Coronary artery (tissue), 2 donors: ENCODE measurements at regions not wholly inside any gene's neighbourhood (a gene's known extent, or its start where the extent isn't known, plus 50 kb on each side); places are given as distances from the start of the nearest gene placed in this dataset.

Source experiments
- DNase-seq: peaks from one replicate; pipeline ENCODE4 v3.0.0-alpha.2; 2017; ENCODE audit warnings: low spot score
- H3K27ac ChIP-seq, 2 donors: fragments of 200-600 bp; sonication (generic); one replicate each; pipeline ENCODE4 v1.5.1; 2016 to 2019
- H3K4me3 ChIP-seq: fragments of 200-600 bp; sonication (generic); 2 replicates; pipeline ENCODE4 v1.5.1; 2016; ENCODE audit warnings: mild to moderate bottlenecking, moderate library complexity
- CTCF ChIP-seq: fragments of 200-600 bp; sonication (generic); IDR thresholded peaks from one replicate; pipeline ENCODE4 v1.5.1; 2019; ENCODE audit warnings: antibody characterized with exemption

DNA sequence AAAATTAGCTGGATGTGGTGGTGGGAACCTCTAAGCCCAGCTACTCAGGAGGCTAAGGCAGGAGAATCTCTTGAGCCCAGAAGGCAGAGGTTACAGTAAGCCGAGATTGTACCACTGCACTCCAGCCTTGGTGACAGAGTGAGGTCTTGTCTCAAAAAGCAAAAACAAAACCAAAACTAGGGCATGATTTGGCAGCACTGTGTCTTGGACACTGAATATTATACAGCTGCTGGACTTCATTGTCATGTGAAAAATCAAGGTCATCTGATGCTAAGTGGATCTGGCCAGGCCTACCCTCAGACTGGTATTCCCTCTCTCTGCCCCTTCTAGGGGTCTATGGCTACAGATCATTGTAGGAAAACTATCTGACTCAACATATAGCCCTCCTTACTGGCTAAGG is 55.2 kb upstream of the MRPS6 start:
- no peak overlapping the region for H3K4me3 ChIP-seq

GRCh38 chr21:34017039-34017961 is 56.1 kb upstream of the MRPS6 start:
- no peak for TF ChIP-seq CTCF
- H3K27ac ChIP-seq: no peak overlapping the region
- no peak for DNase-seq
- H3K4me3 ChIP-seq: no peak overlapping the region

More for the DNA sequence above, 55.2 kb upstream of the MRPS6 start:
- DNase-seq: no peak
- H3K27ac ChIP-seq: no peak overlapping the region
- TF ChIP-seq CTCF: no peak

GRCh38 chr21:34012640-34013039 is 60.7 kb upstream of the MRPS6 start:
- no peak for TF ChIP-seq CTCF
- DNase-seq: no peak
- no peak overlapping the region for H3K4me3 ChIP-seq
- no peak overlapping the region for H3K27ac ChIP-seq

GRCh38 chr21:34011660-34012059 is 61.7 kb upstream of the MRPS6 start:
- no peak for DNase-seq
- Histone ChIP-seq H3K27ac (no peak overlapping the region), H3K4me3 (no peak overlapping the region)
- no peak for TF ChIP-seq CTCF

DNA sequence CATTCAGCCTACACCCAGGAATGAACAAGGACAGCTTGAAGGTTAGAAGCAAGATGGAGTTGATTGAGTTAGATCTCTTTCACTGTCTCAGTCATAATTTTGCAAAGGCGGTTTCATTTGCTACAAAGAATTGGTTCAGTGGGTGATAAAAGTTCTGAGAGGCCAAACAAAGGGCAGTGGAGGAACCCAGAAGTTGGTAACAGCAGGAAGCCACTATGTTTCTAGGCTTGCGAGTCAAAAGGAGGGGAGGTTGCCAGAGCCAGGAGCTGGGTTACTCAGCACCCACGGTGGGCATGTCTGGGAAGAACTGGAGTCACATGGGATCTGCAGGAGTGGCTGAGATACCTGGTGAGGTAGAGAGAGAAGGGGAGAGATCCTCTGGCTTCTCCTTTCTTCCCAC is 64.2 kb upstream of the MRPS6 start:
- DNase-seq: no peak
- no peak overlapping the region for H3K4me3 ChIP-seq
- TF ChIP-seq CTCF: no peak
- H3K27ac ChIP-seq: no peak overlapping the region

- H3K27ac ChIP-seq: no peak overlapping the region
- DNase-seq: no peak
- no peak for TF ChIP-seq CTCF
- H3K4me3 ChIP-seq: no peak overlapping the region
These were observed 64.8 kb upstream of the MRPS6 start for GRCh38 chr21:34008618-34009017.

DNA sequence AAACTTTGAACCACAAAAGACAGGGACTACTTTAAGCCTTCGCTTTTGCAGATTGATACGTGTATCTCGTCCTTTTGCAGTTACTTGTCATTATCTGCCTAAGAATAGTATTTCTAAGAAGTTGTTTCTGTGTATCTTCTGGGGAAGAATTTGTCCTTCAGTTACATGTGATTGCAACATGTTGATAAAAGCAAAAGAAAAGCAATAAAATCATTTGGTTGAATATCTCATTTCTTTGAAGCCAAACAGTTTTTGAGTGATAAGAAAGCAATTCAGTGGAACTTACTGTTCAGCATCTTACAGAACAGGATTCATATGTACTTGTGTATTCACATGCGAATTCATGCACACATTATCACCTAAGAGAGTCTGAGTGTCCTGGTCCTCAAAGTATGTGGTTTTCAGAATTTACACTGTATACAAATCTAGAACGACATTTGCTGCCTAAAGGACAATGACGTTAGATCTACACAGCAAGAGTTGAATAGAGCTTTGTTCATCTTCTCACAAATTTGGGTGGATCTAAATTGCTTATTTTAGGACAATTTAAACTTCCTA is 66.7 kb upstream of the MRPS6 start:
- TF ChIP-seq CTCF: no peak
- no peak for DNase-seq
- Histone ChIP-seq H3K27ac (no peak overlapping the region), H3K4me3 (no peak overlapping the region)
